ENCODE measurements at regions not wholly inside any gene's neighbourhood (a gene's known extent, or its start where the extent isn't known, plus 50 kb on each side); places are given as distances from the start of the nearest gene placed in this dataset.

GRCh38 chr6:88481519-88481918, 315.4 kb upstream of the CNR1 start:
- DNase-seq, result no peak
- 83 to 88% methylated on average over 1 of the region's 1 CpG for WGBS, 2 experiments (ENCODE audit: insufficient coverage in 1 of 2, insufficient read length in 1 of 2)
- Histone ChIP-seq H3K36me3 (ENCODE audit: control insufficient read depth, insufficient read depth, low read length) (no peaks in the 10 kb centered on the region), H3K27me3 (ENCODE audit: control insufficient read depth, insufficient read depth, low read length, poor library complexity, severe bottlenecking) (no peaks in the 10 kb centered on the region), H3K4me1 (ENCODE audit: control insufficient read depth, insufficient read depth, low read length) (no peaks in the 10 kb centered on the region), H3K4me3 (ENCODE audit: low read length) (no peak overlapping the region), H3K9ac (ENCODE audit: extremely low read depth, low read length, poor library complexity, severe bottlenecking) (no peak overlapping the region), H3K9me3 (ENCODE audit: control insufficient read depth, low read length) (peaks cover 31% of the 10 kb centered on the region), H3K27ac (ENCODE audit: low read depth, low read length) (no peak overlapping the region)
- H3K4me3 Mint-ChIP-seq, result no peak overlapping the region
- no peaks in the 10 kb centered on the region for H3K27me3 Mint-ChIP-seq (ENCODE audit: insufficient read depth)
- TF ChIP-seq CTCF (conservative IDR thresholded peaks at IDR 0.05), result no peak
- no peaks in the 10 kb centered on the region for H3K4me1 Mint-ChIP-seq
- H3K27ac Mint-ChIP-seq, result no peak overlapping the region
- H3K9me3 Mint-ChIP-seq, result peaks cover 29% of the 10 kb centered on the region
- H3K36me3 Mint-ChIP-seq (ENCODE audit: low read depth), result no peaks in the 10 kb centered on the region

- Mint-ChIP-seq H3K4me3 (no peak overlapping the region), H3K9me3 (peaks cover 30% of the 10 kb centered on the region), H3K36me3 (ENCODE audit: low read depth) (no peaks in the 10 kb centered on the region), H3K27me3 (ENCODE audit: insufficient read depth) (no peaks in the 10 kb centered on the region), H3K27ac (no peak overlapping the region), H3K4me1 (no peaks in the 10 kb centered on the region)
- Histone ChIP-seq H3K4me3 (ENCODE audit: low read length) (no peak overlapping the region), H3K9me3 (ENCODE audit: control insufficient read depth, low read length) (peaks cover 38% of the 10 kb centered on the region), H3K36me3 (ENCODE audit: control insufficient read depth, insufficient read depth, low read length) (no peaks in the 10 kb centered on the region), H3K4me1 (ENCODE audit: control insufficient read depth, insufficient read depth, low read length) (no peaks in the 10 kb centered on the region), H3K27ac (ENCODE audit: low read depth, low read length) (peak overlapping the region; percentile 25), H3K27me3 (ENCODE audit: control insufficient read depth, insufficient read depth, low read length, poor library complexity, severe bottlenecking) (no peaks in the 10 kb centered on the region), H3K9ac (ENCODE audit: extremely low read depth, low read length, poor library complexity, severe bottlenecking) (no peak overlapping the region)
- 48 to 75% methylated on average over 2 to 4 of the region's 5 CpGs for WGBS, 2 experiments (ENCODE audit: insufficient coverage in 1 of 2, insufficient read length in 1 of 2)
- DNase-seq, result no peak
- TF ChIP-seq CTCF (conservative IDR thresholded peaks at IDR 0.05), result no peak
Observed at GRCh38 chr6:88480816-88481215, 314.7 kb upstream of the CNR1 start.

GRCh38 chr6:88477413-88477812, 311.3 kb upstream of the CNR1 start:
- peak overlapping the region; percentile 49 for H3K4me3 ChIP-seq (ENCODE audit: low read length)
- H3K9ac ChIP-seq (ENCODE audit: extremely low read depth, low read length, poor library complexity, severe bottlenecking), result no peak overlapping the region
- H3K9me3 ChIP-seq (ENCODE audit: control insufficient read depth, low read length), result peaks cover 29% of the 10 kb centered on the region
- Mint-ChIP-seq H3K27ac (no peak overlapping the region), H3K4me1 (no peaks in the 10 kb centered on the region), H3K27me3 (ENCODE audit: insufficient read depth) (no peaks in the 10 kb centered on the region), H3K4me3 (no peak overlapping the region), H3K9me3 (peaks cover 27% of the 10 kb centered on the region), H3K36me3 (ENCODE audit: low read depth) (no peaks in the 10 kb centered on the region)
- no peak for DNase-seq
- TF ChIP-seq CTCF (conservative IDR thresholded peaks at IDR 0.05), result no peak
- 99 to 100% methylated on average over 2 to 3 of the region's 3 CpGs for WGBS, 2 experiments (ENCODE audit: insufficient coverage in 1 of 2, insufficient read length in 1 of 2)
- H3K4me1 ChIP-seq (ENCODE audit: control insufficient read depth, insufficient read depth, low read length), result no peaks in the 10 kb centered on the region
- no peaks in the 10 kb centered on the region for H3K36me3 ChIP-seq (ENCODE audit: control insufficient read depth, insufficient read depth, low read length)
- H3K27ac ChIP-seq (ENCODE audit: low read depth, low read length), result no peak overlapping the region
- H3K27me3 ChIP-seq (ENCODE audit: control insufficient read depth, insufficient read depth, low read length, poor library complexity, severe bottlenecking), result no peaks in the 10 kb centered on the region

All from endodermal cell (in vitro differentiated cells).